Keratinocyte (primary cell): ENCODE measurements at regions not wholly inside any gene's neighbourhood (a gene's known extent, or its start where the extent isn't known, plus 50 kb on each side); places are given as distances from the start of the nearest gene placed in this dataset.

ENCODE experiments used
- DNase-seq: peaks from one replicate; pipeline ENCODE4 v3.0.0-alpha.2; 2011; ENCODE audit warnings: low read depth, missing footprints, low spot score
- FAIRE-seq: peaks from 2 replicates; lab custom pipeline; 2011; peaks lifted over from hg19 to GRCh38; lab: Jason Lieb, UNC
- H2AFZ ChIP-seq: 2 replicates; pipeline ENCODE4 v1.6.0; 2012; ENCODE audit warnings: low read length, control low read depth, inconsistent platforms; ENCODE audit not compliant: control insufficient read depth
- H3K27ac ChIP-seq: 2 replicates; pipeline ENCODE4 v1.5.1; 2011; ENCODE audit warnings: low read length; ENCODE audit not compliant: control insufficient read depth, insufficient read depth
- H3K27me3 ChIP-seq: 3 replicates; pipeline ENCODE4 v1.6.0; 2011; ENCODE audit warnings: low read length; ENCODE audit not compliant: control insufficient read depth, insufficient read depth; ENCODE audit errors: extremely low read depth
- H3K36me3 ChIP-seq, 2 experiments: 2 replicates in 1 of 2; 3 replicates in 1 of 2; pipeline ENCODE4 v1.5.1; 2011; ENCODE audit warnings: low read length in 2 of 2, mild to moderate bottlenecking in 1 of 2; ENCODE audit not compliant: control insufficient read depth in 2 of 2, insufficient read depth in 2 of 2; ENCODE audit errors: extremely low read depth in 1 of 2
- H3K4me1 ChIP-seq: 3 replicates; pipeline ENCODE4 v1.5.1; 2011; ENCODE audit warnings: low read length; ENCODE audit not compliant: control insufficient read depth, insufficient read depth; ENCODE audit errors: extremely low read depth
- H3K4me2 ChIP-seq: 3 replicates; pipeline ENCODE4 v1.6.0; 2011; ENCODE audit warnings: low read depth, low read length; ENCODE audit not compliant: control insufficient read depth, insufficient read depth; ENCODE audit errors: extremely low read depth
- H3K4me3 ChIP-seq, 3 experiments: fragments of 200-600 bp in 1 of 3; sonication (generic) in 1 of 3; 2 replicates in 2 of 3; 3 replicates in 1 of 3; pipeline ENCODE4 v1.5.1; 2011 to 2016; ENCODE audit warnings: low read length in 3 of 3, mild to moderate bottlenecking in 3 of 3, control low read depth in 2 of 3, inconsistent platforms in 1 of 3, low read depth in 1 of 3, mixed read lengths in 1 of 3, mixed run types in 1 of 3, moderate library complexity in 1 of 3; ENCODE audit not compliant: control insufficient read depth in 2 of 3, insufficient read depth in 2 of 3; ENCODE audit errors: extremely low read depth in 1 of 3
- H3K79me2 ChIP-seq: 2 replicates; pipeline ENCODE4 v1.6.0; 2012; ENCODE audit warnings: low read length; ENCODE audit not compliant: control insufficient read depth, insufficient read depth
- H3K9ac ChIP-seq: 3 replicates; pipeline ENCODE4 v1.6.0; 2011; ENCODE audit warnings: low read length; ENCODE audit not compliant: control insufficient read depth, insufficient read depth; ENCODE audit errors: extremely low read depth
- H3K9me1 ChIP-seq: 3 replicates; pipeline ENCODE4 v1.6.0; 2011; ENCODE audit warnings: low read length; ENCODE audit not compliant: control insufficient read depth, insufficient read depth; ENCODE audit errors: extremely low read depth
- H3K9me3 ChIP-seq: 2 replicates; pipeline ENCODE4 v1.5.1; 2012; ENCODE audit warnings: low read depth, low read length; ENCODE audit not compliant: control insufficient read depth
- H4K20me1 ChIP-seq: 3 replicates; pipeline ENCODE4 v1.6.0; 2011; ENCODE audit warnings: low read length; ENCODE audit not compliant: control insufficient read depth, insufficient read depth; ENCODE audit errors: extremely low read depth
- CTCF ChIP-seq, 3 experiments: IDR thresholded peaks in 1 of 3; conservative IDR thresholded peaks in 1 of 3; optimal IDR thresholded peaks in 1 of 3; 2 replicates in 2 of 3; 3 replicates in 1 of 3; pipeline versions ENCODE3 to v1.5.1; 2011; ENCODE audit warnings: low read length in 3 of 3, mild to moderate bottlenecking in 3 of 3, moderate library complexity in 2 of 3, control low read depth in 1 of 3, inconsistent platforms in 1 of 3; ENCODE audit not compliant: insufficient read depth in 2 of 3; ENCODE audit errors: extremely low read depth in 1 of 3
- EZH2 ChIP-seq: IDR thresholded peaks from one replicate; pipeline ENCODE4 v1.6.1; 2012; ENCODE audit warnings: inconsistent platforms, mild to moderate bottlenecking, low read length, moderate library complexity
- dilution Hi-C: fragments of 300-500 bp; cut with MboI; formaldehyde crosslinking; loops from one replicate; pipeline ENCODE4 v1.7.0; 2020; ENCODE audit warnings: low sequenced_read_pairs; ENCODE audit not compliant: extremely low pct_ligation_motif_present

DNA sequence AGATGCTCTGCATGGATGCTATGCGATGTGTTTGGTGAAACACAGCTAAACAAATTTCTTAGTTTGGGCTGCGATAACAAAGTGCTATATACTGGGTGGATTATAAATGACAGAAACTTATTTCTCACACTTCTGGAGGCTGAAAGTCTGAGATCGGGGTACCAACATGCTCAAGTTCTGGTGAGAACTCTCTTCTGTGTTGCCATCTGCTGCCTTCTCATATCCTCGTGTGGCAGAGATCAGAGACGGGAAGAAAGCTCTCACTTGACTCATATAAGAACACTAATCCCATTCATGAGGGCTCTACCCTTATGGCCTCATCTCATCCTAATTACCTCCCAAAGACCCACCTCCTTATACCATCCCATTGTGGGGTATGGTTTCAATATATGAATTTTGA, 162.0 kb upstream of the DTNBP1 start:
- FAIRE-seq (no peak), DNase-seq (no peak)
- no peaks in the 10 kb centered on the region for H3K9me3 ChIP-seq
- H3K9me1 ChIP-seq: no peaks in the 10 kb centered on the region
- no peak overlapping the region for H3K9ac ChIP-seq
- dilution Hi-C loops: no loop called here
- no peak for TF ChIP-seq EZH2
- H3K27ac ChIP-seq: no peak overlapping the region
- H3K4me3 ChIP-seq: no peak overlapping the region
- H3K4me2 ChIP-seq: no peak overlapping the region
- H2AFZ ChIP-seq: no peak overlapping the region
- H3K27me3 ChIP-seq: peaks cover 23% of the 10 kb centered on the region
- H3K79me2 ChIP-seq: no peaks in the 10 kb centered on the region
- H3K4me1 ChIP-seq: no peaks in the 10 kb centered on the region
- no peaks in the 10 kb centered on the region for H4K20me1 ChIP-seq
- no peaks in the 10 kb centered on the region for H3K36me3 ChIP-seq

DNA sequence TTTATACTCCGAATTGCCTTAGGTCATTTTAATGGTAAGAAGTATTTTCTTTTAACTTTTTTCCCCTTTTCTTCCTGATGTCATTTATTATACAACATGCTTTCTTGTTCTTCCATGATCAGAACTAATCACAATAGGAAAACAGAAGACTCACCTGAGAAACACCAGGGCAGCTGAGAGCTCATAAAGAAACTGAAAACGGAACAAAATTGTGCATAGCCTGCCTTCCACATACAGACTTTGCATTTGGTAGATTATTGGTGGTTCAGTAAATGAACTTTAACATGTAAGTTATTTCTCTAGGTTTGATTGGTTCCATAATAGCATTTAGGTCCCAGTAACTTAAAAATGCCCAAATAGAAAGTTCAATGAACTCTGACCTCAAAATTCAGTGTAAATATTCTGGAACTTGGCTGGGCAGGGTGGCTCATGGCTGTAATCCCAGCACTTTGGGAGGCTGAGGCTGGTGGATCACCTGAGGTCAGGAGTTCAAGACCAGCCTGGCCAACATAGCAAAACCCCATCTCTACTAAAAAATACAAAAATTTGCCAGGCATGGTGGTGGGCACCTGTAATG, 161.1 kb upstream of the DTNBP1 start:
- no peak overlapping the region for H2AFZ ChIP-seq
- H4K20me1 ChIP-seq: no peaks in the 10 kb centered on the region
- no peaks in the 10 kb centered on the region for H3K9me1 ChIP-seq
- H3K9me3 ChIP-seq: no peaks in the 10 kb centered on the region
- DNase-seq: no peak
- no peak overlapping the region for H3K4me3 ChIP-seq
- dilution Hi-C loops: no loop called here
- peaks cover 23% of the 10 kb centered on the region for H3K27me3 ChIP-seq
- no peaks in the 10 kb centered on the region for H3K4me1 ChIP-seq
- no peak overlapping the region for H3K4me2 ChIP-seq
- no peak overlapping the region for H3K9ac ChIP-seq
- H3K27ac ChIP-seq: no peak overlapping the region
- FAIRE-seq: no peak
- no peaks in the 10 kb centered on the region for H3K36me3 ChIP-seq
- TF ChIP-seq CTCF (optimal IDR thresholded peaks at IDR 0.05 in 1 of 3, IDR thresholded peaks at IDR 0.05 in 1 of 3, conservative IDR thresholded peaks at IDR 0.05 in 1 of 3; ENCODE audit: extremely low read depth in 1 of 3, insufficient read depth in 2 of 3, low read length in 3 of 3): no peak
- TF ChIP-seq EZH2: no peak
- H3K79me2 ChIP-seq: no peaks in the 10 kb centered on the region

- no peak for FAIRE-seq
- Histone ChIP-seq H2AFZ (no peak overlapping the region), H3K9ac (no peak overlapping the region), H3K4me2 (no peak overlapping the region), H4K20me1 (no peaks in the 10 kb centered on the region), H3K36me3 (no peaks in the 10 kb centered on the region), H3K27ac (no peak overlapping the region), H3K9me3 (no peaks in the 10 kb centered on the region), H3K27me3 (peaks cover 20% of the 10 kb centered on the region), H3K4me3 (no peak overlapping the region), H3K9me1 (no peaks in the 10 kb centered on the region), H3K79me2 (no peaks in the 10 kb centered on the region), H3K4me1 (no peaks in the 10 kb centered on the region)
- dilution Hi-C loops: no loop called here
- no peak for TF ChIP-seq EZH2
- TF ChIP-seq CTCF (optimal IDR thresholded peaks at IDR 0.05 in 1 of 3, IDR thresholded peaks at IDR 0.05 in 1 of 3, conservative IDR thresholded peaks at IDR 0.05 in 1 of 3; ENCODE audit: extremely low read depth in 1 of 3, insufficient read depth in 2 of 3, low read length in 3 of 3): no peak
- no peak for DNase-seq
Measured at GRCh38 chr6:15822835-15823234, 160.0 kb upstream of the DTNBP1 start.
